ENCODE measurements at regions not wholly inside any gene's neighbourhood (a gene's known extent, or its start where the extent isn't known, plus 50 kb on each side); places are given as distances from the start of the nearest gene placed in this dataset.

DNA sequence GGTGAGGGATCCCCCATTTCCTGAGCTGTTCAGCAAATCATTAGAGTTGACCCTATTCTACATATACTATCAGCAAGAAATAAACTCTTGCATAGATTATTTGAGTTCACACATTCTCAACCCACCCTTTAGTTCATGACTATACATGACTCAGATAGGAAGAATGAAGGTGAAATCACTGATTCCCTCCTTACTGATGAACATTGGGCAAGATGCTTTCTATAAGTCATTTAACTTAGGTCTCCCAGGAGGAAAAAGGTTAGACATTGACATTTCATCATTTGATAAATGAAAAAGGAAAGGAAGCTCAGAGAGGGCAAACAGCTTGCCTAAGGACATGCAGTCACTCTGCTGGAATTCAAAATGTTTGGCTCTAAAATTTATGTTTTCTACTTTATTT, 408.0 kb downstream of the TMEM182 start:
- no peak for DNase-seq
- H3K27ac ChIP-seq, result no peak overlapping the region
- H3K36me3 ChIP-seq, result no peaks in the 10 kb centered on the region
- in situ Hi-C loops (cut with MboI; ENCODE audit: low pct_ligation_motif_present in 1 of 4, low pct_unique_long_range_greater_than_20kb in 1 of 4, low sequenced_read_pairs in 3 of 4), result no loop called here
- no peaks in the 10 kb centered on the region for H3K27me3 ChIP-seq
- intact Hi-C loops (cut with DNase I; ENCODE audit: low total_unique reads), result no loop called here
- peaks cover 0 to 4% (median 0%) of the 10 kb centered on the region in 4 donors for H3K4me1 ChIP-seq
- no peaks in the 10 kb centered on the region for H3K9me3 ChIP-seq
- TF ChIP-seq POLR2A (IDR thresholded peaks at IDR 0.05), result no peak
- TF ChIP-seq, protein P1, sequence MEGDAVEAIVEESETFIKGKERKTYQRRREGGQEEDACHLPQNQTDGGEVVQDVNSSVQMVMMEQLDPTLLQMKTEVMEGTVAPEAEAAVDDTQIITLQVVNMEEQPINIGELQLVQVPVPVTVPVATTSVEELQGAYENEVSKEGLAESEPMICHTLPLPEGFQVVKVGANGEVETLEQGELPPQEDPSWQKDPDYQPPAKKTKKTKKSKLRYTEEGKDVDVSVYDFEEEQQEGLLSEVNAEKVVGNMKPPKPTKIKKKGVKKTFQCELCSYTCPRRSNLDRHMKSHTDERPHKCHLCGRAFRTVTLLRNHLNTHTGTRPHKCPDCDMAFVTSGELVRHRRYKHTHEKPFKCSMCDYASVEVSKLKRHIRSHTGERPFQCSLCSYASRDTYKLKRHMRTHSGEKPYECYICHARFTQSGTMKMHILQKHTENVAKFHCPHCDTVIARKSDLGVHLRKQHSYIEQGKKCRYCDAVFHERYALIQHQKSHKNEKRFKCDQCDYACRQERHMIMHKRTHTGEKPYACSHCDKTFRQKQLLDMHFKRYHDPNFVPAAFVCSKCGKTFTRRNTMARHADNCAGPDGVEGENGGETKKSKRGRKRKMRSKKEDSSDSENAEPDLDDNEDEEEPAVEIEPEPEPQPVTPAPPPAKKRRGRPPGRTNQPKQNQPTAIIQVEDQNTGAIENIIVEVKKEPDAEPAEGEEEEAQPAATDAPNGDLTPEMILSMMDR (IDR thresholded peaks at IDR 0.05), result no peak
- no peak for TF ChIP-seq EP300 (IDR thresholded peaks at IDR 0.05; ENCODE audit: low read depth)
- TF ChIP-seq POLR2AphosphoS5 (IDR thresholded peaks at IDR 0.05), result no peak
- no peak overlapping the region for H3K4me3 ChIP-seq

DNA sequence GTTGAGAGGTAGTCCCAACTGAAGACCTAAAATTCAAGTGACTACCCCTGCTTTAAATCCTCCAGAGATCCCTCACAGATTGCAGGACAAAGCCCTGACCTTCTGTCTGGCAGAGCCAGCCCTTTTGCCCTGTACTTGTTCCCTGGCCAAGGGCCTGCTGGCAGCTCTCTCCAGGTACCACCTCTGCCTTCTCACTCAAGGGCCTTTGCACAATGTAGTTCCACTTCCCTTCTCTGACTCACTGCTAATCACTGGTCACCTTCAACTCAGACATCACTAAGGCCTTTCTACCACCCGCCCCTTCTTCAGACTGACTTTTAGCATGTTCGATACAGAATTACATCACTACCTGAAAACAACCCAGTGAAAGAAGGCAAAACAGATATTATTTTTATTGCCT, 411.0 kb downstream of the TMEM182 start:
- in situ Hi-C loops (cut with MboI; ENCODE audit: low pct_ligation_motif_present in 1 of 4, low pct_unique_long_range_greater_than_20kb in 1 of 4, low sequenced_read_pairs in 3 of 4) (no loop called here), intact Hi-C loops (cut with DNase I; ENCODE audit: low total_unique reads) (no loop called here)
- no peak for DNase-seq
- Histone ChIP-seq H3K36me3 (no peaks in the 10 kb centered on the region), H3K27ac (no peak overlapping the region), H3K27me3 (no peaks in the 10 kb centered on the region), H3K4me1 (no peaks in the 10 kb centered on the region), H3K4me3 (no peak overlapping the region), H3K9me3 (no peaks in the 10 kb centered on the region)
- 88 to 100% methylated on average over 2 of the region's 2 CpGs for WGBS, 2 donors (ENCODE audit: low coverage in 1 of 2)
- TF ChIP-seq EP300 (IDR thresholded peaks at IDR 0.05; ENCODE audit: low read depth) (no peak), POLR2A (IDR thresholded peaks at IDR 0.05) (no peak)
- TF ChIP-seq, protein P1 (IDR thresholded peaks at IDR 0.05), result no peak

DNA sequence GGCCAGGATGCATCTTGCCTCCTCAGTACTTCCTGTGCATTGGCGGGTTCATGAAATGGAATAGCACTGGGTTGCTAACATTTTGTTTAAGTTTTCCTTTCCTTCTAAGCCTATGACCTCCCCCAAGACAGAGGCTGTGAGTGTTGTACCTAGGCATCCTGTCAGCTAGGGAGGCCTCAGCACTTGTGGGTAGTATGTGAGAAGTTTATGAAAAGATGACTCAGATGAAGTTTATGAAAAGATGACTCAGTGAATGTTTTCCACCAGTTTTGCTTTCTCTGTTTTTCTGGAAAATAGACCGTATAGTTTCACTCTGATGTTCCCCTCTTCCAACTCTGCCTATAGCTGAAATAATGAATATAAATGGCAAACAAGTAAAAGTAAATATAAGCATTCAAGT, 412.9 kb downstream of the TMEM182 start:
- H3K4me3 ChIP-seq, result no peak overlapping the region
- H3K36me3 ChIP-seq, result no peaks in the 10 kb centered on the region
- intact Hi-C loops (cut with DNase I; ENCODE audit: low total_unique reads), result no loop called here
- TF ChIP-seq EP300 (IDR thresholded peaks at IDR 0.05; ENCODE audit: low read depth) (no peak), POLR2A (IDR thresholded peaks at IDR 0.05) (no peak), POLR2AphosphoS5 (IDR thresholded peaks at IDR 0.05) (no peak)
- TF ChIP-seq, protein P1 (IDR thresholded peaks at IDR 0.05), result no peak
- no peaks in the 10 kb centered on the region for H3K9me3 ChIP-seq
- 79 to 88% methylated on average over 2 of the region's 2 CpGs for WGBS, 2 donors (ENCODE audit: low coverage in 1 of 2)
- DNase-seq, result no peak
- no peak overlapping the region for H3K27ac ChIP-seq
- no peaks in the 10 kb centered on the region for H3K27me3 ChIP-seq
- in situ Hi-C loops (cut with MboI; ENCODE audit: low pct_ligation_motif_present in 1 of 4, low pct_unique_long_range_greater_than_20kb in 1 of 4, low sequenced_read_pairs in 3 of 4), result no loop called here
- H3K4me1 ChIP-seq, result no peaks in the 10 kb centered on the region

DNA sequence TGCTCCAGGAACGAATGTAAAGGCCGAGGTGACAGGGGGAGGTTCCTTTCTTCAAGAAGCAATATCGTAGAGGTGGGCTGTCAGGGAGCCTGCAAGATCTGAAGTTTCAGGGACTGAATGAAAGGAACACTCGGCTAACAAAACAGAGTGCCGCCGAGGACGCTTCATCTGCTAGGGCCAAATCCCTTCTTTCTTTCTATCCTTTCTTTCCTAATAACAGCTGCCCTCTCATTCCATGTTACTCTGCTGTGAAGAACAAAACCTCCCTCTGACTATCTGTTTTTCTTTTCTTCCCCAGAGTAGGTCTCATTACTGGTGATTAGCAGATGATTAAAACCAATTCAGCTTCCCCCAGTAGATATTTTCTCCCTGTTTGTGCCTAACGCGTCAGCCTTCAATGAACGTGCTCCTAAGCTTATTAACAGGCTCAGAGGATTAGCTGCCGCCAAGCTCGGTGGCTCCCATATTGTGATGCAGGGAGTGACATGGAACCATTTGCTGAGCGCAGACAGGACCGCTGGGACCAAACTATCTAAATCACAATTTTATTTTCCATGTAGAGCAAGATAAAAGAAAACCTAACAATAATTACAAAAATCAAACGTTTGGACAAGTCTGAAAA, 414.6 kb downstream of the TMEM182 start:
- DNase-seq, result no peak
- TF ChIP-seq EP300 (IDR thresholded peaks at IDR 0.05; ENCODE audit: low read depth) (no peak), POLR2AphosphoS5 (IDR thresholded peaks at IDR 0.05) (no peak), POLR2A (IDR thresholded peaks at IDR 0.05) (no peak)
- TF ChIP-seq, protein P1 (IDR thresholded peaks at IDR 0.05), result no peak
- H3K36me3 ChIP-seq, result no peaks in the 10 kb centered on the region
- H3K27me3 ChIP-seq, result no peaks in the 10 kb centered on the region
- H3K4me3 ChIP-seq, result no peak overlapping the region
- H3K9me3 ChIP-seq, result no peaks in the 10 kb centered on the region
- H3K4me1 ChIP-seq, result no peaks in the 10 kb centered on the region
- intact Hi-C loops (cut with DNase I; ENCODE audit: low total_unique reads), result no loop called here
- in situ Hi-C loops (cut with MboI; ENCODE audit: low pct_ligation_motif_present in 1 of 4, low pct_unique_long_range_greater_than_20kb in 1 of 4, low sequenced_read_pairs in 3 of 4), result no loop called here
- WGBS, 2 donors (ENCODE audit: low coverage in 1 of 2), result 87 to 91% methylated on average over 15 of the region's 15 CpGs
- no peak overlapping the region for H3K27ac ChIP-seq
